OCI-LY3 (cell line): ENCODE measurements at regions not wholly inside any gene's neighbourhood (a gene's known extent, or its start where the extent isn't known, plus 50 kb on each side); places are given as distances from the start of the nearest gene placed in this dataset.

Experiments
- H2AFZ ChIP-seq: fragments of 200-600, 300-600 bp; shearing (Covaris generic); 2 replicates; pipeline ENCODE4 v1.6.0; 2014; ENCODE audit warnings: antibody characterized with exemption, low read depth, low read length
- H3K27ac ChIP-seq: fragments of 200-600, 300-600 bp; sonication (generic); 2 replicates; pipeline ENCODE4 v1.5.1; 2014; ENCODE audit warnings: mild to moderate bottlenecking, low read length, moderate library complexity, mixed read lengths
- H3K27me3 ChIP-seq: fragments of 200-600, 300-600 bp; sonication (generic); 2 replicates; pipeline ENCODE4 v1.6.1; 2014; ENCODE audit warnings: low read depth, low read length, mixed read lengths
- H3K36me3 ChIP-seq: fragments of 200-600, 300-600 bp; sonication (generic); replicated peaks from 2 replicates; pipeline ENCODE3; 2014; ENCODE audit warnings: low read depth, low read length, mixed read lengths
- H3K4me1 ChIP-seq: fragments of 300-600, 200-600 bp; sonication (generic); 2 replicates; pipeline ENCODE4 v1.6.1; 2014; ENCODE audit warnings: low read length, mixed read lengths
- H3K4me2 ChIP-seq: fragments of 200-600, 300-600 bp; sonication (generic); 2 replicates; pipeline ENCODE4 v1.6.1; 2014; ENCODE audit warnings: low read length, mixed read lengths
- H3K4me3 ChIP-seq: fragments of 300-600, 200-600 bp; sonication (generic); 2 replicates; pipeline ENCODE4 v1.5.1; 2014; ENCODE audit warnings: antibody characterized with exemption, mild to moderate bottlenecking, low read length, moderate library complexity
- H3K79me2 ChIP-seq: fragments of 300-600, 200-600 bp; shearing (Covaris generic); 2 replicates; pipeline ENCODE4 v1.6.1; 2014; ENCODE audit warnings: mild to moderate bottlenecking, low read length, mixed read lengths
- H3K9ac ChIP-seq: fragments of 300-600, 200-600 bp; shearing (Covaris generic); 2 replicates; pipeline ENCODE4 v1.6.0; 2014; ENCODE audit warnings: mild to moderate bottlenecking, low read length, moderate library complexity
- H3K9me3 ChIP-seq: fragments of 200-600, 300-600 bp; shearing (Covaris generic); 2 replicates; pipeline ENCODE4 v1.6.1; 2014; ENCODE audit warnings: low read length, mixed read lengths; ENCODE audit not compliant: insufficient read depth
- H4K20me1 ChIP-seq: fragments of 200-600, 300-600 bp; sonication (generic); 2 replicates; pipeline ENCODE4 v1.6.1; 2016; ENCODE audit warnings: low read length, mixed read lengths; ENCODE audit not compliant: insufficient read depth
- EZH2phosphoT487 ChIP-seq: fragments of 200-600 bp; shearing (Covaris generic); IDR thresholded peaks from 2 replicates; pipeline ENCODE4 v1.6.1; 2018; ENCODE audit warnings: antibody characterized with exemption, mixed run types, low read depth
- TF ChIP-seq, protein P1 (sequence below): fragments of 200-600, 300-600 bp; sonication (generic); IDR thresholded peaks from 2 replicates; pipeline ENCODE4 v1.5.1; 2014; ENCODE audit warnings: antibody characterized with exemption, low read length, low read depth

DNA sequence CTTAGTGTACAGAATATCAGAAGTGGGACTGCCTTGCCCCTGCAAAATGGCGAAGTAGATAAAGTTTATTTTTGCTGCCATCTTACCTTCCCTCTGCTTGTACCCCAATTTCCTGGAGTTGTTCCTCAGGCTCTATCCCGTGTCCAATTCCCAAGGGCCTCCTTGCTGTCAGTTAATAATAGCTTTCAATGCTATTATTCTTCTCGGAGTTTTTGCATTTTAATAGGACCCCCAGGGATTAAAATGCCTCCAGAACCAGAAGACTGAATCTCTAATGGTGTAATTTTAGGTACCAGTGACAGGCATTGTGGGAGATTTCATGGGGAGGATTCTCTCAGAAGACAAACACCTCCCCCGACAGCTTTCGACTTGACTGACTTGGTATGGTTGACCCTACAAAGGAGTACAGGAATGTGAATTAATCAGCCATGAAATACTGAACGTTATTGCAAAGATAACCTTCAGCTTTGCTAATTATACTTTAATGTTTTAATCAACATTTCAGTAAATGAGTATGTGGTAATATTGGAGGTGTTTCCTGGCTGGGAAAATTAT is 75.2 kb downstream of the ZNF22 start:
- H3K9me3 ChIP-seq, result no peaks in the 10 kb centered on the region
- H3K36me3 ChIP-seq, result no peaks in the 10 kb centered on the region
- no peaks in the 10 kb centered on the region for H3K4me1 ChIP-seq
- H3K27me3 ChIP-seq, result no peaks in the 10 kb centered on the region
- no peak overlapping the region for H3K9ac ChIP-seq
- no peak overlapping the region for H3K4me2 ChIP-seq
- TF ChIP-seq, protein P1, sequence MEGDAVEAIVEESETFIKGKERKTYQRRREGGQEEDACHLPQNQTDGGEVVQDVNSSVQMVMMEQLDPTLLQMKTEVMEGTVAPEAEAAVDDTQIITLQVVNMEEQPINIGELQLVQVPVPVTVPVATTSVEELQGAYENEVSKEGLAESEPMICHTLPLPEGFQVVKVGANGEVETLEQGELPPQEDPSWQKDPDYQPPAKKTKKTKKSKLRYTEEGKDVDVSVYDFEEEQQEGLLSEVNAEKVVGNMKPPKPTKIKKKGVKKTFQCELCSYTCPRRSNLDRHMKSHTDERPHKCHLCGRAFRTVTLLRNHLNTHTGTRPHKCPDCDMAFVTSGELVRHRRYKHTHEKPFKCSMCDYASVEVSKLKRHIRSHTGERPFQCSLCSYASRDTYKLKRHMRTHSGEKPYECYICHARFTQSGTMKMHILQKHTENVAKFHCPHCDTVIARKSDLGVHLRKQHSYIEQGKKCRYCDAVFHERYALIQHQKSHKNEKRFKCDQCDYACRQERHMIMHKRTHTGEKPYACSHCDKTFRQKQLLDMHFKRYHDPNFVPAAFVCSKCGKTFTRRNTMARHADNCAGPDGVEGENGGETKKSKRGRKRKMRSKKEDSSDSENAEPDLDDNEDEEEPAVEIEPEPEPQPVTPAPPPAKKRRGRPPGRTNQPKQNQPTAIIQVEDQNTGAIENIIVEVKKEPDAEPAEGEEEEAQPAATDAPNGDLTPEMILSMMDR, result no peak
- H4K20me1 ChIP-seq, result no peaks in the 10 kb centered on the region
- no peaks in the 10 kb centered on the region for H3K79me2 ChIP-seq
- H2AFZ ChIP-seq, result no peak overlapping the region
- no peak overlapping the region for H3K27ac ChIP-seq
- no peak overlapping the region for H3K4me3 ChIP-seq

- Histone ChIP-seq H3K79me2 (no peaks in the 10 kb centered on the region), H3K27ac (no peak overlapping the region), H3K4me1 (no peaks in the 10 kb centered on the region), H4K20me1 (no peaks in the 10 kb centered on the region), H3K4me3 (no peak overlapping the region), H3K9ac (no peak overlapping the region), H2AFZ (no peak overlapping the region), H3K36me3 (no peaks in the 10 kb centered on the region), H3K27me3 (no peaks in the 10 kb centered on the region), H3K9me3 (no peaks in the 10 kb centered on the region), H3K4me2 (no peak overlapping the region)
- no peak for TF ChIP-seq EZH2phosphoT487
- TF ChIP-seq, protein P1, result no peak
These were observed 76.2 kb downstream of the ZNF22 start for GRCh38 chr10:45076891-45077290.

DNA sequence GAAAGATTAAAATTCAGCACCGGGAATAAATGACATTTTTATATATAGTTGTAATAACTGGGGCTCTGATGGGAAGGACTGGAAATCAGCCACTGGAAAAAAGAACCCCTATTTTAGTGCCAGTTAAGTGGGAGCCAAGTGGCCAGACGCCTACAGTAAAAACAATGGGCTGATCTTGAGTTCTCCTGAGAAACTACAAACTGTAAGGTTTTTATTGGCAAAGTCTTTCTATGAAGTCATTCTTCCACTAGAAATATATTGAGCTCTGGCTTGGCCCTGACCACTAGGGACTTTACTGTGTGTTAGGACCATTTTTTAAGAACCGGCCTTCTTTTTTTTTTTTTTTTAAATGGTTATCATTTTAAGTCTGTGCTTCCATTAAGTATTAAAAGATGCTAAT is 79.6 kb downstream of the ZNF22 start:
- Histone ChIP-seq H3K27ac (no peak overlapping the region), H3K4me2 (no peak overlapping the region), H3K27me3 (no peaks in the 10 kb centered on the region), H4K20me1 (no peaks in the 10 kb centered on the region), H3K9ac (no peak overlapping the region), H3K4me1 (no peaks in the 10 kb centered on the region), H2AFZ (no peak overlapping the region), H3K9me3 (no peaks in the 10 kb centered on the region), H3K36me3 (no peaks in the 10 kb centered on the region), H3K4me3 (no peak overlapping the region), H3K79me2 (no peaks in the 10 kb centered on the region)
- TF ChIP-seq EZH2phosphoT487, result no peak
- TF ChIP-seq, protein P1, result no peak

- H3K27me3 ChIP-seq, result no peaks in the 10 kb centered on the region
- H3K9ac ChIP-seq, result no peak overlapping the region
- H3K4me3 ChIP-seq, result no peak overlapping the region
- H4K20me1 ChIP-seq, result no peaks in the 10 kb centered on the region
- H3K4me1 ChIP-seq, result no peaks in the 10 kb centered on the region
- TF ChIP-seq, protein P1, result no peak
- TF ChIP-seq EZH2phosphoT487, result no peak
- no peaks in the 10 kb centered on the region for H3K36me3 ChIP-seq
- no peak overlapping the region for H3K27ac ChIP-seq
- no peaks in the 10 kb centered on the region for H3K9me3 ChIP-seq
- H2AFZ ChIP-seq, result no peak overlapping the region
- no peak overlapping the region for H3K4me2 ChIP-seq
- H3K79me2 ChIP-seq, result no peaks in the 10 kb centered on the region
These were observed 81.5 kb downstream of the ZNF22 start for GRCh38 chr10:45082176-45082575.
